ENCODE measurements at regions not wholly inside any gene's neighbourhood (a gene's known extent, or its start where the extent isn't known, plus 50 kb on each side); places are given as distances from the start of the nearest gene placed in this dataset.

DNA sequence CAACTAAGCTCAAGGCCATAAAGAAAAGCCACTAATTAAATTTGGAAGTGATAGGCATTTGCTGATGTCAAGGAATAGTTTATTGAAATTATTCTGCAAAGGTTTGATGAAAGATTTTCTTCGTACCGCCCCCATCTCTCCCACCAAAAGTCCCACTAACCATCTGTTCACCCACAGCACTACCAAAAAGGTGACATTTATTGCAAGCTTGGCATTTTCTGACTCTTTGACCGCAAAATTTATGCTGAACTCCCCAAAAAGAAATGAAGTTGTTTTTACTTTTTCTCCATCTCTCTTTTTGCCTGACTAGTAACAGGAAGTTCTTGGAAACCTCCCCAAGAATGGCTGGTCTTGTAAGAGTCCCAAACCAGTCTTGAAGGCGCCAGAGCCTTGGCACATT is 384.9 kb upstream of the SOX9 start:
- TF ChIP-seq, protein P1, sequence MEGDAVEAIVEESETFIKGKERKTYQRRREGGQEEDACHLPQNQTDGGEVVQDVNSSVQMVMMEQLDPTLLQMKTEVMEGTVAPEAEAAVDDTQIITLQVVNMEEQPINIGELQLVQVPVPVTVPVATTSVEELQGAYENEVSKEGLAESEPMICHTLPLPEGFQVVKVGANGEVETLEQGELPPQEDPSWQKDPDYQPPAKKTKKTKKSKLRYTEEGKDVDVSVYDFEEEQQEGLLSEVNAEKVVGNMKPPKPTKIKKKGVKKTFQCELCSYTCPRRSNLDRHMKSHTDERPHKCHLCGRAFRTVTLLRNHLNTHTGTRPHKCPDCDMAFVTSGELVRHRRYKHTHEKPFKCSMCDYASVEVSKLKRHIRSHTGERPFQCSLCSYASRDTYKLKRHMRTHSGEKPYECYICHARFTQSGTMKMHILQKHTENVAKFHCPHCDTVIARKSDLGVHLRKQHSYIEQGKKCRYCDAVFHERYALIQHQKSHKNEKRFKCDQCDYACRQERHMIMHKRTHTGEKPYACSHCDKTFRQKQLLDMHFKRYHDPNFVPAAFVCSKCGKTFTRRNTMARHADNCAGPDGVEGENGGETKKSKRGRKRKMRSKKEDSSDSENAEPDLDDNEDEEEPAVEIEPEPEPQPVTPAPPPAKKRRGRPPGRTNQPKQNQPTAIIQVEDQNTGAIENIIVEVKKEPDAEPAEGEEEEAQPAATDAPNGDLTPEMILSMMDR (IDR thresholded peaks at IDR 0.05): no peak
- no peak for TF ChIP-seq POLR2A (IDR thresholded peaks at IDR 0.05)
- no peak for TF ChIP-seq POLR2AphosphoS5 (IDR thresholded peaks at IDR 0.05)
